Uterus (tissue), 3 donors: ENCODE measurements at regions not wholly inside any gene's neighbourhood (a gene's known extent, or its start where the extent isn't known, plus 50 kb on each side); places are given as distances from the start of the nearest gene placed in this dataset.

Experiments used
- DNase-seq, 2 donors: peaks; one replicate each; pipeline ENCODE4 v3.0.0-alpha.2; 2019 to 2020
- H3K27ac ChIP-seq, 2 donors: fragments of 200-600 bp; sonication (generic); 1 replicate in 1 of 2; 2 replicates in 1 of 2; pipeline ENCODE4 v1.5.1; 2016 to 2018
- H3K27me3 ChIP-seq, 2 donors: fragments of 200-600 bp; sonication (generic); one replicate each; pipeline ENCODE4 v1.5.1; 2018 to 2019; ENCODE audit warnings: control low read depth in 1 of 2
- H3K36me3 ChIP-seq, 2 donors: fragments of 200-600 bp; sonication (generic); one replicate each; pipeline ENCODE4 v1.5.1; 2019; ENCODE audit warnings: control low read depth in 1 of 2
- H3K4me1 ChIP-seq, 2 donors: fragments of 200-600 bp; sonication (generic); one replicate each; pipeline ENCODE4 v1.5.1; 2018 to 2019; ENCODE audit warnings: control low read depth in 1 of 2
- H3K4me3 ChIP-seq, 2 donors: fragments of 200-600 bp; sonication (generic); 1 replicate in 1 of 2; 2 replicates in 1 of 2; pipeline ENCODE4 v1.5.1; 2018 to 2019; ENCODE audit warnings: mild to moderate bottlenecking in 1 of 2
- H3K9me3 ChIP-seq, 2 donors: fragments of 200-600 bp; sonication (generic); one replicate each; pipeline ENCODE4 v1.5.1; 2019; ENCODE audit warnings: control low read depth in 1 of 2
- CTCF ChIP-seq, 4 experiments: fragments of 200-600 bp in 2 of 4; fragments of 450-650 bp in 2 of 4; sonication (generic) in 2 of 4; IDR thresholded peaks; one replicate each; pipeline ENCODE4 v1.5.1; 2016 to 2019; ENCODE audit warnings: antibody characterized with exemption in 4 of 4, mild to moderate bottlenecking in 2 of 4, moderate library complexity in 1 of 4
- POLR2A ChIP-seq, 2 donors: fragments of 450-650 bp; IDR thresholded peaks; one replicate each; pipeline ENCODE4 v1.6.1; 2016; ENCODE audit warnings: antibody characterized with exemption in 2 of 2, mild to moderate bottlenecking in 1 of 2, moderate library complexity in 1 of 2
- intact Hi-C: fragments of 100-400 bp; cut with DNase I; formaldehyde crosslinking; loops from one replicate; pipeline ENCODE4 v1.15.1; 2023; ENCODE audit warnings: low total_unique reads
- donor health status: DM: yes; HTN: yes; CAD: no.

- Histone ChIP-seq H3K36me3 (no peaks in the 10 kb centered on the region), H3K9me3 (no peaks in the 10 kb centered on the region), H3K4me3 (no peak overlapping the region), H3K27me3 (no peaks in the 10 kb centered on the region), H3K4me1 (no peaks in the 10 kb centered on the region), H3K27ac (peak overlapping the region in 1 of 2 donors; percentile 61)
- intact Hi-C loops = loop anchor here (10.0 kb wide), 1 partner anchor 295 kb away; no protein-coding TSS in a partner anchor
- no peak for DNase-seq
- no peak for TF ChIP-seq CTCF (IDR thresholded peaks at IDR 0.05)
- no peak for TF ChIP-seq POLR2A (IDR thresholded peaks at IDR 0.05)
Observed at GRCh38 chr6:132219901-132220300, 181.4 kb downstream of the MOXD1 start.

- TF ChIP-seq POLR2A (IDR thresholded peaks at IDR 0.05) (no peak), CTCF (IDR thresholded peaks at IDR 0.05) (peak in 3 of 4 experiments; percentile 27 to 66 (median 63))
- H3K4me3 ChIP-seq = no peak overlapping the region
- intact Hi-C loops = loop anchor here (10.0 kb wide), 1 partner anchor 293 kb away; no protein-coding TSS in a partner anchor
- H3K9me3 ChIP-seq = no peaks in the 10 kb centered on the region
- H3K36me3 ChIP-seq = no peaks in the 10 kb centered on the region
- H3K27me3 ChIP-seq = no peaks in the 10 kb centered on the region
- no peak overlapping the region for H3K27ac ChIP-seq
- no peaks in the 10 kb centered on the region for H3K4me1 ChIP-seq
- no peak for DNase-seq
Observed at GRCh38 chr6:132218059-132218696, 183.1 kb downstream of the MOXD1 start.

- no peaks in the 10 kb centered on the region for H3K4me1 ChIP-seq
- intact Hi-C loops = loop anchor here (10.0 kb wide), 1 partner anchor 291 kb away; no protein-coding TSS in a partner anchor
- H3K9me3 ChIP-seq = no peaks in the 10 kb centered on the region
Observed at GRCh38 chr6:132215805-132216204, 185.5 kb downstream of the MOXD1 start.

GRCh38 chr6:132214716-132215115, 186.6 kb downstream of the MOXD1 start:
- intact Hi-C loops = loop anchor here (10.0 kb wide), 1 partner anchor 290 kb away; no protein-coding TSS in a partner anchor
- Histone ChIP-seq H3K36me3 (no peaks in the 10 kb centered on the region), H3K27ac (no peak overlapping the region), H3K4me3 (no peak overlapping the region), H3K4me1 (no peaks in the 10 kb centered on the region), H3K9me3 (no peaks in the 10 kb centered on the region), H3K27me3 (no peaks in the 10 kb centered on the region)
- TF ChIP-seq CTCF (IDR thresholded peaks at IDR 0.05) (no peak), POLR2A (IDR thresholded peaks at IDR 0.05) (no peak)
- DNase-seq = no peak

More at GRCh38 chr6:132215805-132216204, 185.5 kb downstream of the MOXD1 start:
- no peaks in the 10 kb centered on the region for H3K27me3 ChIP-seq
- H3K4me3 ChIP-seq = no peak overlapping the region
- DNase-seq = no peak
- H3K27ac ChIP-seq = no peak overlapping the region
- H3K36me3 ChIP-seq = no peaks in the 10 kb centered on the region
- TF ChIP-seq CTCF (IDR thresholded peaks at IDR 0.05) = no peak
- no peak for TF ChIP-seq POLR2A (IDR thresholded peaks at IDR 0.05)

- TF ChIP-seq POLR2A (IDR thresholded peaks at IDR 0.05) (no peak), CTCF (IDR thresholded peaks at IDR 0.05) (no peak)
- intact Hi-C loops = loop anchor here (10.0 kb wide), 1 partner anchor 289 kb away; no protein-coding TSS in a partner anchor
Observed at GRCh38 chr6:132213732-132214131, 187.5 kb downstream of the MOXD1 start.

More at GRCh38 chr6:132213732-132214131, 187.5 kb downstream of the MOXD1 start:
- no peaks in the 10 kb centered on the region for H3K27me3 ChIP-seq
- H3K4me1 ChIP-seq = no peaks in the 10 kb centered on the region
- H3K36me3 ChIP-seq = no peaks in the 10 kb centered on the region
- no peaks in the 10 kb centered on the region for H3K9me3 ChIP-seq
- H3K4me3 ChIP-seq = no peak overlapping the region
- H3K27ac ChIP-seq = no peak overlapping the region
- no peak for DNase-seq
